SW480 (cell line): ENCODE measurements at regions not wholly inside any gene's neighbourhood (a gene's known extent, or its start where the extent isn't known, plus 50 kb on each side); places are given as distances from the start of the nearest gene placed in this dataset.

Experiments
- DNase-seq: peaks from one replicate; pipeline ENCODE4 v3.0.0-alpha.2; 2016; ENCODE audit warnings: low spot score

DNA sequence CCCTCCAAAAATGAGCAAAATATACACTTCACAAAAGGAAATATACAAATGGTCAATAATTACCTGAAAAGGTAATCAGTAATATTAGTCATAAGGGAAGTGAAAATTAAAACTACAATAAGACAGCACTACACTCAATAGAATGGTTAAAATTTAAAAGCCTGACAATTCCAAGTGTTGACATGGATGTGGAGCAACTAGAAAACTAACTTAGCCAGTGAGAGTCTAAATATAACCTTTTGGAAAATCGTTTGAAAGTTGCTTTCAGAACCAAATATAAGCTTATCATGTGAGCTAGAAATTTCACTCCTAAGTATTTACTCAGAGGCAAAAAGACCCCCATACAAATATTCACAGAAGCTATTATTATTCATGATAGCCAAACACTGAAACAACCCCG lies 105.1 kb upstream of the MVB12B start:
- no peak for DNase-seq

DNA sequence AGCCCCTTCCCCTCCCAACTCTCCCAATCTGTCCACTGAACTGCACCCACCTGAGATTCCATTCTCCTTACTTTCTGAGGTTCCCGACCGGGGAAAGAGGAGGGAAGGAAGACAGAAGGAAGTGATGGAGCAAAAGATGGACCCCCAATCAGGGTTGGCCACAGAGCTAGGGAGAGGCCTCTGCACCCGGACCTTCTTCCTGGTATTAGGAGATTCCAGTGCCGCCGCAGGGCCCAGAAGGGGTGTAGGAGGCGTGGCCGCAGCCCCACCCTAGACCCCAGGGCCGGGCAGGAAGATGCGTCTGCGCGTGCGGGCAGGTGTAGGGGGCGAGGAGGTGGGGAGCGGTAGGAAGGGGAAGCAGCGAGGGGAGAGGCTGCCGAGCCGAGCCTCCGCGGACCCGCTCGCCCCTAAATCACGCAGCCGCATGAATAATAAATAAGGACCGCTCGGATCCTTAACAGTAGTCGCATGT lies 104.2 kb upstream of the MVB12B start:
- DNase-seq, result no peak

DNA sequence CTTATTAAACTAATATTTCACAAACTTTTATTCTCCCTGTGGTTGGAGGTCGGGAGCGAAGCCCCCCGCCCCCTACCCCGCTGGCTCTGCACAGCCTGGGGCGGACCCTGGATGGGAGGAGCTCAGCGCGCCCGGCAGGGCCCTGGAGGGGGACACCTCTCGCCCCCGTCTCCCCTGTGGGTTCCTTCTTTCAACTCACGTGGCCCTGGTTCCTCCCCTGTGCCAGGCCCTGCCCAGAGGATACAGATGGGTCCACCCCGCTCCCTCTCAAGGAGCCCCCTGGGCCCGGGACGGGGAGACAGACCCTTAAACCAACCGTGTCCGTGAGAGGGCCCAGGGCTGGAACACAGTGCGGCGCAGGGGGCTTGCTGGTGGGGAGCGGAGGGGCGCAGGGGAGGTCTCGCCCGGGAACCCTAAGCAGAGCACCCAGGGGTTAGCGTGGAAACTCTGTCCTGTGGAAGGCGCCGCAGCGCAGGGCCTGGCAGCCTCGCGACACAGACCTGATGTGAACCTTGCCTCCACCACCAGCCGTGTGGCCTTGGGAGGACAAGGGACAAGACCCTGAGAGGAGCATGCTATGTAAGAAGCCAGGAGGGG lies 103.7 kb upstream of the MVB12B start:
- no peak for DNase-seq

DNA sequence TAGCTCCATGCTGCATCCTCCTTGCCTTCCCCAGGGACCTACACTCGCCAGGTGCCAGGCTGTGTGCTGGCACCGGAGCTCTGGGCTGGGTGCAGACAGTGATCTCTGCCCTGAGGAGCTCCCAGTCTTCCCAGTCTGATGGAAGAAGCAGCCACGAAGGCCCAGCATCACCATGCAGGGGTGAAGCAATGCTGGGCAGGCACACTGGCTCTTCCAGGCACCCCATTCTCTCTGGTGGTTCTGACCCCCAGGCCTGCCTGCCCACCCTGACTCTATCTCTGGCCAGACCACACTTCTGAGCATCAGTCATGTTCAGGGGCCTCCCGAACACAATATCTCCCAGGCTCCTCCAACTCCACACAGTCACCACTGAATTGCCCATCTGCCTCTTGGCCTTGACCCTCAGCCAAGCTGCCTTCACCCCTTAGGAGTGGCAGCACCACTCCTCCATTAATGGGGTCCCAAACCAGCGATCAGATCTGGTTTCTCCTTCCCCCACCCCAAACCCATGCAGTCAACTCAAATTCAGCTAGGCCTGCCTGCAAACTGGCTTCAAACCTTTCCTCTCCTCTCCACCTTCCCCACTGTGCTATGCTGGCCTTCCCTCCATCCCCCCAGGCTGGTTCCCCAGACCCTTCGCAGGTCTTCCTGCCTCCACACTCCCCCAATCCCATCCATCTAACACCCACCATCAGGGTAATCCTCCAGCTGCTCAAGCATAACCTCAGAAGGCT lies 102.7 kb upstream of the MVB12B start:
- DNase-seq, result no peak

DNA sequence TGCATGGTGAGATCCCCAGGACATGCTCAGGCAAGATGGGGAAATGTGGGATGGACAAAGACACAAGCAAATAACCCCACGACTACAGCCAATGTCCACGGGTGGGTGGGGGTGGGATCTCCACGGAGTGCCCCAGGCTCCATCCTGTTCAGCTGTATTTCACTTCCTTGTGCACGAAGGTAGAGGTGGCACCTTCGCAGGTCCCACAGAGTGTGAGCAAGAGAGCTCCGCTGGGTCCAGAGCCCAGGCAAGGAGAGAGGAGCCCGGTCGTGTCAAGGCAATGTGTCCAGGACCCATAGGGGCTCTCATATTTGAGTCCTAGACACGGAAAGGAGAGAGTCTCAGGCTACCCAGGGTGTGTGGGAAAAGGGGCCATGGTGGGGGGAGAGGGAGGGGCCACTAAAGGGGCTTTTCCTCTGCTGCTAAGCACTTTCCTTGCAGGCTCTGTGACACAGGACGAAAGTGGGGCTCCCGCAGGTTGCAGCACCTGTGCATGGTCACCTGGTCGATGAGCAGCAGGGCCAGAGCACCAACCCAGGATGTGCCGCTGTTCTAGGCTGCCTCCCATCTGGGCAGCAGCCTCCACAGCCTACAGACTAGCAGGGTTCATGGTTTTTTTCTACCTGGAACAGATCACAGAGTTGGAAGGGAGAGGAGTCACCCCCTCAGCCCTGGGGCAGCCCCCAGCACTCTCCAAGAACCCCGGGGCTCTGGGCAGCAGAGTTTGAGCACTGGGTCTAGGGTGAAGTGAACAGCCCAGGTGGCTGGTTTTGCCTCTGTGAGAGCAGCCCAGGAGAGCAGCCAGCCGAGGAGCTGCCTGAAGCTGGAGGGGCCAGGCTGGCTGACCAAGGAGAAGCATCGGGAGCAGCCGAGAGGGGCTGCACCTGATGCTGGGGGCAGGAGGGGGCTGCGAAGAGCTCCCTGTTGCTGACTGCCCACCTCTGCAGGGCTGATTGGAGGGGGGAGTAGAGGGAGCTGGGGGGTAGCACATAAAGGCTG lies 100.7 kb upstream of the MVB12B start:
- no peak for DNase-seq

DNA sequence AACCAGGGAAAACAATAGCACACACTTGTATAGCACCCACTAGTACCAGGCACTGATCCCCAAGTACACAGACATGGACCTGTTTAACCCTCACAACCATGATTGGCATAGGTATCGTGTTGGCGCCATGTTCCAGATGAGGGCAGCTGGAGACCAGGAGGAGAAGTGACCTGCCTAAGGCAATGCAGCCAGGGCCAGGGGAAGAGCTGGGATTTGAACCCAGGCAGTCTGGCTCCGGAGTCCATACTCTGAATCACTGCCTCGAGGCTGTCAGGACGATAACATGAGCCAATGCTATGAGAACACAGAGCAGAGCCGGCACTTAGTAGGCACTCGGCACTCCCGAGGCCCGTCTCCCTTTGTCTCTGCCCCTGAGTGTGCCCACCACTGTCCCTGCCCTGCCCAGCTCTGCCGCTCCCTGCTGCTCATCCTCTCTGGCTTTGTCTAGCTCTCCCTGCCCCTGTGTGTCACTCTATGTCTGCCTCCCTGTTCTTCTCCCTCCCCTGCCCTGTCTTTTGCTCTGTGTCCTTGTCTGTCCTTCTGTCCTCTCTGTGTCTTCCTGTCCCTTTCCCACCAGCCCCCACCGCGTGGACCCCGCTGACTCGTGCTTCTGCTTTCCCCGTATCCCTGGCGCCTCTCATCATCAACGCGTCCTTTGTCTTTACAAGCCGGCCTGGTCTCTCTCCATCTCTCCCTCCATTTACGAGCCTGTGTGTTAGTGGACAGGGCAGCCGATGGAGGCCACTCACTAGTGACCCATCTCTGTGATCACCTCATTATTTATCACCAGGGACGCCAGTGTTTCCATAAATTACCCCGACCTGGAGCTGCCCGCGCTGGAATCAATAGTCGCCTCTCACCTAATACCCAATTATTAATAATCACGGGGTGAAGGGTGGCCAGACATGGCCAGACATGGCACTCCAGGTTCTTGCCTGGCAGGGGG lies 99.4 kb upstream of the MVB12B start:
- no peak for DNase-seq

DNA sequence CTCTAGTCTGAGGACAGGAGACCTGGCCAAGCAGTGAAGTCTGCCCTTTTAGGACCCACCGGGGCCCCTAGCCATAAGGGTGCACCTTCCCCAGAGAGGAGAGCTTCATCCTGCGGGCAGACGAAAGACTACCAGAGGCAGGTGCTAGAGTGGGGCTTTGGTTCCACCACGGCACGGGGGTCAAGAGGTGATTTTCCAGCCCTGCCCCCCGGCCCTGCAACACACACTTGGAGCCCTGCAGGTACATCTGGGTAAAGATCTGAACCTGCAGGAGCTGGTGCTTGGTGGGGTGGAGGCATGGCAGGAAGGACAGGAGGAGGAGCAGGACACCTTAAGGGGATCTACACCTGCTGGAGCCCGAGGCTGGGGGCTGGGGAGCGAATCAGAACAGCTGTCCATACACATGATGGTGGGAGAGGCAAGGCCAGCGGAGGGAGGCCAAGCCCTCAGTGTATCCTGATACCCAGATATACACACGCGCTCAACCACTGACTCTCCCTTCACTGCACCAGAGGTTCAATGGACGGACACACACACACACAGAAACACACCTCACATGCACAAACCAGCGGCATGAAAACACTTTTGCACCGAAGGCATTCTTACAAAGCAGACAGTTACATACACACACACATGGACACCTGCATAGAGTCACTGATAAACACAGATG lies 98.4 kb upstream of the MVB12B start:
- DNase-seq, result no peak

DNA sequence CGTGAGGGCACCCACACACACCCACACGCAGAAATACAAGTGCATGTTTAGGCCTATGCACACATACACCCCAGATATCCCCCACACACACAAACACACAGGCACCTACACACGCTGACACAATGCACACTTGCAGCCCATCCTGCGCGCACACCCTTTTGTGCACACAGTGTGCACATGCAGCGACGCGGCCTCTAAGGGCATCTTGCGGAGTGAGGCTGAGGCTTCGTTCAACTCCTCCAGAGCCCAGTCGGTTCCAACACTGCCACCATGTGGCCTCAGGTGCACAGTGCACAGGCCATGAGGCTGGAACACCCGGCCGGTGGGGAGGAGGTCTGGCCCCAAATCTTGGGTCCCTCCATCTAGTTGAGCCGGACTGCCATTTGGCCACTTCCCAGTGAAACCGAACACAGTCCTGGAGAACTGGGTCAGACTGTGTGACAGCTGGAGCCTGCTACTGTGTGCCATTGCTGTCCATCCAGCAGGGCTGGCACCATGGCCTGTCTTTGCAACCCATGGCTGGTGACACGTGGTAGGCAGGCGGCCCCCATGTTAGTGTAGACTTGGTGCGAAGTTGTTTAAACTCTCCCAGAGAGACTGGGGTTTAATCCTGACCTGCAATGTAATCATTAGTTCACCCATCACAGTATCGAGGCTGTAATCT lies 97.7 kb upstream of the MVB12B start:
- peak; percentile 41 for DNase-seq

DNA sequence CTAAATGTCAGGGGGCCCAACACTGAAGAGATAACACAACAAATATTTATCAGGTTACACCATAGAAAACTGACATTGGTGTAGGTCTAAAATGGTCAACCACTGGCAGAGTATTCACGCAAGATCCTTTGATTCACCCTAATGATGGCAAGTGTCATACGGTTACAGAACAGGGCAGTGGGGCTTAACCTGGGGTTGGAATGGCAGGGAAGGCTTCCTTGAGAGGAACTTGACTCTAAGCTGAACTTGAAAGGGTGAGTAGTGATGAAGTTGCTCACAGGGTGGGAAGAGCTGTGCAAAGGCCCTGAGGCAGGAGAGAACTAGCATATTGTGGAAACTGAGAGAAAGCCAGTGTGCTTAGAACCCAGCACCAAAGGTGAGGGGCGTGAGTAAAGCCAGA lies 97.1 kb upstream of the MVB12B start:
- no peak for DNase-seq

DNA sequence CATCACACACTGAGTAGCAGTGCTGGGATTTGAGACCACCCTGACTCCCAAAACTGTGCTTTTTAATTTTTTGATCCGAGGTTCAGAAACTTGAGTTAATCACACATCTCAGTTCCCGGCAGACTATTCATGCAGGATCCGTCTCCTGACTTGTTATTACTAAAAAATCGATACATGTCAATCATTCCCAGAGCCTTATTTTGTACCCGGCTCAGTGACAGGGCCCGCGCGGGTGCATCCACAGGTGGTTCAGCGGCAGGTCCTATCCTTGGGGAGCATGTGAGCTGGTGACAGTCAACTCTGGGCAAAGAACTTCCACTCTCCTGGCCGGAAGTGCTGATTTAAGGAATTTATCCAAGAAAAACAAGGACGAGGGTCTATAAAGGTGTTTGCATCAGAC lies 95.9 kb upstream of the MVB12B start:
- DNase-seq, result no peak

DNA sequence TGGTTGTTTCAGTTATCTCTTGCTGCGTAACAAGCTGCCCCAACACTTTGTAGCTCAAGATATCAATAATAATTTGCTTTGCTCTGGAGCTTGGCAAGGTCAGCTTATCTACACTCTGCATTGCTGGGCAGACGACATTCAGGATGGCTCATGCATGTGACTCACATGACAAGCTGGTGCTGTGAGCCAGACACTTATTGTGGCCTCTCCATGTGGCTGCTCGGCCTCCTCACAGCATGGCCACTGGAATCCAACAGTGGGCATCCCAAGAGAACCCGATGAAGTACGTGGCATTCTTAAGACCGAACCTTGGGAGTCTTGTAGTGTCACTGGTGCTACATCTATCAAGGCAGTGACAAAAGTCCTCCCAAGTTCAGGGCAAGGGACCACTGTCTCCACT lies 94.2 kb upstream of the MVB12B start:
- DNase-seq, result no peak

DNA sequence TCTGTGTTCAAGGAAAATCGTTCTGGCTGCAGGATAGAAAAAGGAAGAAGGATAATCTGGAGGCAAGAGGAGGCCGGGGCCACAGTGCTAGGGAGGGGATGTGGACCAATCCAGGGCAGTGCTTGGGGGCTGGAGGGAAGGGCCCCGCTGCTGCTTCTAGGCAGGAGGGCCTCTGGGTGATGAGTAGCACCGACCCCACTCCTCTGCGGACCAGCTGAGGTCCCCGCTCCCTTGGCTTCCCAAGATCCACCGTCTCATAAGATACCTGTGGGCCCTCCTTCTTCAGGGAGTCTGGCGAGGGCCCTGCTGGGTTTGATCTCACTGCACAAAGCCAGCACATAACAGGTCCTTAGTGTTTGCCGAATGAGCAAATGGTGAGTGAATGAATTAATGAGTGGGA lies 93.5 kb upstream of the MVB12B start:
- no peak for DNase-seq

DNA sequence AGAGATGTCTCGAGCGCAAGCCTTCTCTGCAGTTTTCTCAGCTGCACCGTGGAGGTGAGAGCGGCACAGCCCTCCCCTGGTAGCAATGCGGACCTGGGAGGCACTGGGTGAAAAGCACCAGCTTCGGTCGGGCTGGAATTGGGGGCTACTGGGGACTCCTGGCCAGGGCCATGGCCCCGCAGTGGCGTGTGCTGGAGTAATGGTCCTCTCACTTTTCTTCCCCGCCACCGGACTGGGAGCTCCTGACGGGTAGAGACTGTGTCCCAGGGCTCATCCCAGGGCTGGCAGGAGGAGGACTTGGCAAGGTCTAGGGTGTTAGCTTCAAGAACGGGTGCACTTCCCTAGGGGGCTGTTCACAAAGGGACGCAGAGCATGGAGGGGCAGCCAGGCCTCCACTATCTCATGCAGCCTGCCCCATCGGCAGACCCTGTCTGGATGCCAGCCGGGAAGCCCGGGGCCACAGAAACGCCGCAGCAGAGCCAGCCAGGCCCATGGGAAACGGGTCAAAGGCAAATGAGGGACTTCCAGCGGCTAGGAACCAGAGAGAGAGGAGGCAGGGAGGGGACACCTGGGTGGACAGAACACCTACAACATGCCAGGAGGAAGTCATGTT lies 92.6 kb upstream of the MVB12B start:
- DNase-seq, result no peak

DNA sequence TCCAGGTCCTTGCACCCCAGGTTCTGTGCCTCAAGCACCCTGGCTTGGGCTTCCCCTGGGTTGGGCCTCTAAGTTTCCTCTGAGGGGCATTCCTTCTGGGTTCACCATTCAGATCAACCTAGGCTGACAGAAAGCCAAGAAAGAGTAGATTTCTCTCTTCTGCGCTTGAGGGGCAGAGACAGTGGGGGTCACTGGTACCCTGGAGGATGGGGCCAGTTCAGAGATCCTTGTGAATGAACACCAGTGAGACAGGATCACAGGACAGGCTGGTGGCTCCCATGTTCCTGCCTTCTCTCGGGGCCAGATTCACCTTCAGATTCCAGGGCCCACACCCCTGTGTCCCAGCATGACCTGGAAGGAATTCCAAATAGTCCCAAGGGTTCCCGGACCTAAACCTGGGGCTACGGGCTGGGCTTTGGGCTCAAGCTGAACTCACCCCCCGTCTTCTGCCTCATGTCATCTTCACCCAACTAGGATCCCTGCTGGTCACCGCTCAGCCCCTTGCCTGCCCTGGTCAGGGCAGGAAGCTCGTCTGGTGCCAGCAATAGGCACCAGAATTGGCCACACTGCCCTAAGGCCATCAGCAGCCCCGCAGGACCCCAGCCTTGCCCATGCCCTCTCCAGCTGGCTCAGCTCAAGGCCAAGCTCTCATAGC lies 91.8 kb upstream of the MVB12B start:
- DNase-seq, result no peak

DNA sequence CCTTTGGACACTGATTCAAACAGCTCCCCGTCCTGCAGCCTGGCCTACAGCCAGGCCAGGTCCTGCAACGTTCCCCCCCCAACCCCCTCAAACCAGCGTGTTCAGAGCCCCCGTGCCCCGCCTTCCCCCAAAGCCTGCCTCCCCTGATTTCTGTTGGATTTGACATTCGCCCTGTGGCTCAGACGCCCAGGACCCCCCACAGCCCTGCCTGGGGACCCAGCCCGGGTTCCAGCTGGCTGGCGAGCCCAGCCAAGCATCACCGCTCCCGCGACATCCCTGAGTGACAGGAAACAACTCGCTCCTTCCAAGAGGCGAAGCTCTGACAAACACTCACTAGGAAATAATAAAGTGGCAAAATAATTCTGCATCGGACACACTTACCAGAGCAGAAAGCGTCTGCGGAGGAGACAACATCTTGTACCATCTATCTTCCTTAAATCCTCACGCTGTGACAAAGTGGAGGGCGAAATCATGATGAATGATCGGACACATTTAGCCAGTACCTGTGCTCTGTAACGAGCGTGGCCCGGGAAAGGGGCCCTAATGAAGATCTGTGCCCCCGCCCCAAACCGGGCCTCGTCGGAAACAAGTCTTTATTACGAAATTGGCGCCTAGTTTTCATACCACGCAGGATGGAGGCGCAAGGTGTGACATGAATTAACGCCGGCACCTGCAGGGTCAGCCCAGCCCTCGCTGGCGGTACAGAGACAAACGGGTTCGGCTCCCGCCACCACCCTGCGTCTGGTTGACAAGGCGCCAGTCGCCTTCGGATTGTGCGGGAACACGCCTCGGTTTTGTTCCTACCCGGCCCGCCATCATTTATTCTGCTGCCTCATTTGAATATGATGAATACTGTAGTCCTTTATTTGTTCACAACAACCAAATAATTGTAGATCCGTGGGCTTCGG lies 91.0 kb upstream of the MVB12B start:
- DNase-seq, result no peak

DNA sequence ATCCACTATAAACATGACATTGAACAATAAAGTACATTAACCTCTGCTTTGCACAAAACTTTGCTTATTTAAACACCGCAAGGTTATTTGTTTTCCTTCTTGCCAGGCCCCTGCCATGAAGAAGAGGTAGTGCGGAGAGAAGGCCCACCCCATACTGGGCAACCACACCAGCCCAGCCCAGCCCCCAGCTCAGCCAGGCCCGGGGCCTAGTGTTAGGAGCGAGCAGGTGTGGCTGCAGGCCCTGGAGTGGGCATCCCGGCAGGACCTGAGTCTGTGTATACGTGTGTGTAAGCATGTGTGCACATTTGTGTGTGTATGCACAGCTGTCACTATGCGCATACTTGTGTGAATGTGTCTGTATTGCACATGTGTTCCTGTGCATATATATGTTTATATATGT lies 90.4 kb upstream of the MVB12B start:
- no peak for DNase-seq

DNA sequence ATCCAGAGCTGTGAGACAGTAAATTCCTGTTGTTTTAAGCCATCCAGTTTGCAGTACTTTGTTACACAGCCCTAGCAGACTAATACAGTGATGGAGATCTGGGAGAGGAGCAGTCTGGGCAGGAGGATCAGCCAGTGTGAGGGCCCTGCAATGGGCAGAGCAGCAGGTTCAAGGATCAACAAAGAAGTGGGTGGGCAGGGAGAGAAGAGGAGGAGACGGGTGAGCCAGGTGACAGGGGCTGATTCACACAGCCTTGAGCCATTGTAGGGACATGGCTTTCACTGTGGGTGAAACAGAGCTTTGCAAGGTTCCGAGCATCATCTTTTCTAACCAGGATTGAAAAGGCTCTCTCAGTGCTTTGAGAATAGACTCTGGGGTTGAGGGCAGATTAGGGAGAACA lies 88.2 kb upstream of the MVB12B start:
- no peak for DNase-seq

DNA sequence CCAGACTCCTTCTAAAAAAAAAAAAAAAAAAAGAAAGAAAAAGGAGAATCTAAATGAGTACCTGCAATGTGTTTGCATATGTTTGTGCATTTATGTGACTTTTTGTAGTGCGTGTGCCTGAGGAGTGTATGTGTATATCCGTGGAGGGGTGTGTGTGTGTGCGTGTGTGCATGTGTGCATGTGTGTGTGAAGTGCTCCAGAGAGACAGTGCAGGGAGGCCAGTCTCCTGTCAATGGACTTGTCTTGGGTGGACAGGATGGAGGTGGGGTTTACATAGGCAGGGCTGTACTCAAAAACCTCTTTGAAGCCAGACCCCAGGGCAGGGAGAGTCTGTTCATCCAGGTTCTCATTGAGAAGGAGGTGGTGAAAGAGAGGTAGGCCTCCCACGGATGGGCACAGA lies 87.1 kb upstream of the MVB12B start:
- DNase-seq, result no peak
